ENCODE measurements at regions not wholly inside any gene's neighbourhood (a gene's known extent, or its start where the extent isn't known, plus 50 kb on each side); places are given as distances from the start of the nearest gene placed in this dataset.

GRCh38 chr12:77592836-77593235 lies 237.9 kb upstream of the NAV3 start:
- TF ChIP-seq CTCF (IDR thresholded peaks at IDR 0.05) (no peak), POLR2A (IDR thresholded peaks at IDR 0.05) (no peak)
